Left forelimb (tissue), 1 donor: ENCODE measurements at regions not wholly inside any gene's neighbourhood (a gene's known extent, or its start where the extent isn't known, plus 50 kb on each side); places are given as distances from the start of the nearest gene placed in this dataset.
"Not testable (repeated sequence)": the region's sequence is repeated elsewhere in the genome, so short reads cannot be mapped to it uniquely, and the experiment has no call there.

Experiments
- DNase-seq: peaks from one replicate; pipeline ENCODE4 v3.0.0-alpha.2; 2018; ENCODE audit warnings: low spot score

- no peak for DNase-seq
Observed at GRCh38 chr17:65305778-65306177, 168.6 kb downstream of the RGS9 start.

GRCh38 chr17:65305116-65305515 is 167.9 kb downstream of the RGS9 start:
- no peak for DNase-seq

- not testable (repeated sequence) for DNase-seq
Observed at GRCh38 chr17:65301882-65302281, 164.7 kb downstream of the RGS9 start.

DNA sequence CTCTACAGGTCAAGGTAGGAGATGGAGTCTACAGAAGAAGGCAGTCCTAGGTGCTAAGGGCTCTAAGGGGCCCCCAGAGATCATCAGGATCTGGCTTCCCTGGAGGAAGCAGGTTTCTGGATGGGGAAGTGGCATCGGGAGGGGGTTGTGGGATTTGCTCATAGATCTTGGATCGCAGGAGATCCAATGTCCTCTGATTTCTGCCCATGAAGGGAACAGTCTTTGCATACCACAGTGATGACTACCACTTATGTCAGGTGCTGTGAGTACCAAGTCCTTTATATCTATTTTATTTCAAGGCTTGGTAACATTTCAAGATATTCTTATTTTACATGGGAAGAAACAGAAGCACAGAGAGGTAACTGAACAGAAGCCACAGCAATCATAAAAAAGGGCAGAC is 164.0 kb downstream of the RGS9 start:
- DNase-seq, result no peak

- no peak for DNase-seq
Observed at GRCh38 chr17:65297916-65298315, 160.7 kb downstream of the RGS9 start.

- no peak for DNase-seq
Observed at GRCh38 chr17:65297384-65297783, 160.2 kb downstream of the RGS9 start.

- peak; percentile 74 for DNase-seq
Observed at GRCh38 chr17:65294181-65294719, 157.1 kb downstream of the RGS9 start.

- DNase-seq, result no peak
Observed at GRCh38 chr17:65293584-65294180, 156.5 kb downstream of the RGS9 start.

GRCh38 chr17:65292430-65292829 is 155.3 kb downstream of the RGS9 start:
- no peak for DNase-seq

DNA sequence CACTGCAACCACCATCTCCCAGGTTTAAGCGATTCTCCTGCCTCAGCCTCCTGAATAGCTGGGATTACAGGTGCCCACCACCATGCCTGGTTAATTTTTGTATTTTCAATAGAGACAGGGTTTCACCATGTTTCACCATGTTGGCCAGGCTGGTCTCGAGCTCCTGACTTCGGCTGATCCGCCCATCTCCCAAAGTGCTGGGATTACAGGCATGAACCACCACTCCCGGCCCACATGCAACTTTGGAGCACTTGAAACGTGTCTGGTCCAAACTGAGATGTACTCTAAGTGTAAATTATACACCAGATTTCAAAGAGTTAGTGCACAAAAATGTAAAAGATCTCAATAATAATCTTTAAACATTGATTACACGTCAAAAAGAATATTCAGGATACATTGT is 154.1 kb downstream of the RGS9 start:
- not testable (repeated sequence) for DNase-seq

- DNase-seq, result no peak
Observed at GRCh38 chr17:65290616-65291015, 153.4 kb downstream of the RGS9 start.

- no peak for DNase-seq
Observed at GRCh38 chr17:65290056-65290455, 152.9 kb downstream of the RGS9 start.

- DNase-seq, result no peak
Observed at GRCh38 chr17:65287040-65287439, 149.9 kb downstream of the RGS9 start.

DNA sequence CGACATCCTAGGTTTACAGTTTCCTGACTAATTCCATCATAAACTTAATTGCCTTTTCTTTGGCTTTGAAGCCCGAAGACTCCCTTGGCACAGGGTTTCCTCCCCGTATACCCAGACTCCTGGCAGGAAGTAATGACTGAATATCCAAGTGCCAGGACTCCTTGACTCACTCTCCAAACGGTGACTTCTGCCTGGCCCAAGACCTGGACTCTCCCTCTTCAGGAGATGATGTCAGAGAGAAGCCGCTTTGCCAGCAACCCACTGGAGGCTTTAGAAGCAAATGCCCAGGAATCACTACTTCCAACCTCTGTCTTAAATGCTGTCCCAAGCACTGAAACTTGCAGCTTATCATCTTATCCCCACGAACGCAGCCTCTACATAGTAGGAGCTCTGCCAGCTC is 146.5 kb downstream of the RGS9 start:
- DNase-seq, result no peak

DNA sequence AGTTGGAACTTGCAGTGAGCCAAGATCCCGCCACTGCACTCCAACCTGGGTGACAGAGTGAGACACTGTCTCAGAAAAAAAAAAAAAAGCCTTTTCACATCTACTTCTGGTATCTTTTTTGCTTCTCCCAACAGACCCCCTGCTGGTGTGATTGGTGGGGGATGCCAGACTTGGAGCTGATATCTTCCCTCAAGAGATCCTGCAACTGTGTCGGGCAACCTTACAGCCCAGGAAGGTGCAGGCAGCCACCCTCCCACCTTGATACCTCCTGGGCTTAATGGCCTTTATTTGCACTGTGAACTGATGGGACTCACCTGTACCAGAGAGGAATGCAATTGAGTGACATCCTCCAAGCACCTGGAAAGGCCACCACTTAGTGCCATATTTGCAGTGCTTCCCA is 142.3 kb downstream of the RGS9 start:
- peak; percentile 40 for DNase-seq

DNA sequence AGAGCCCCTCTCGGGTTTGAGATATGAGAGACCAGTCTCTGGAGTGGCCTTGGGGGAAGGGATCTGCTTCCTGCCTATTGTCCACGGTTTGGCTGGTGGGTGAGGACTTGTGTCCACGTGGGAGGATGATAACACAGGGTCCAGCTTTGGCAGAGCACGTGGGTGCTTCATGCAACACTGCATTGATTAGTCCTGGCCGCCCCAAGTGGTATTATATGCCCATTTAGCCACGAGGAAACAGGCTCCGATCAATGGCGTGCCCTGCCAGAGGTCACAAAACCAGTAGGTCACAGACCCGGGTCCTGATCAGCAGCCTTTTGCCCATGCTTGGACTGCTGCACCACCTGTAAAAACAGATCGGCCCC is 141.6 kb downstream of the RGS9 start:
- peak; percentile 17 for DNase-seq

DNA sequence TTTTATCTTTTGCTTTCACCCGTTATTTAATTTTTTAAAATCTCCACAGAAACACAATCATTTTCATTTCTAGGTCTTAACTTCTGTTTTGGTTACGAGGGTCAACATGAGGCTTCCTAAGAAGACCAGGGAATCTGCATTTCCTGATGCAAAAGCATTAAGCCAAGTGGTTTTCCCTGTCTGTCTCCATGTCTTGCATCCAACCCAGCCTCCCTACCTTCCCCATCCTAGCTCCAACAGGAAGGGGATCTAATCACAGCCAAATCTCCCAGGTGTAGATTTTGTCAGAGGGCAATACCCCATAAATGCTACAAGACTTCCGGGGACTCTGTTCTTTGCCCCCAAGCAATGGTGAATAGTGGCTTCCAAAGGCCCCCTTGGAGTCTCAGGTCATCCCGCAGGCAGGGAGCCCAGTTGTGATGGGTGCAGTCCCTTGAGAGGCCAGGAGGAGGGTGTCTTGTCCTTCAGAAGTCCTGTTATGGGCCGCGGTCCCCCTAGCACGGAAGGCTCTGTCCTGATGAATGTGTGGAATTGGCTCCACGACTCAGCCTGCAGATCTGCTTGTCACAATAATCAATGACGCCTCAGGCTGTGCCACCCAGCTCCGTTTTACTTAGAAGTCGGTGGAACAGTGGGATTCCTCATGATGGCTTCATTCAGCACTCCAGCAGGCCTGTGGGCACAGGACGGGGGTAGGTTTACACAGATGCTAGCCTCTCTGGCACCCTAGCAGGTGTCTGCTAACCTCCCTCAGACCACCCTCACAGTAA is 141.1 kb downstream of the RGS9 start:
- DNase-seq, result no peak

DNA sequence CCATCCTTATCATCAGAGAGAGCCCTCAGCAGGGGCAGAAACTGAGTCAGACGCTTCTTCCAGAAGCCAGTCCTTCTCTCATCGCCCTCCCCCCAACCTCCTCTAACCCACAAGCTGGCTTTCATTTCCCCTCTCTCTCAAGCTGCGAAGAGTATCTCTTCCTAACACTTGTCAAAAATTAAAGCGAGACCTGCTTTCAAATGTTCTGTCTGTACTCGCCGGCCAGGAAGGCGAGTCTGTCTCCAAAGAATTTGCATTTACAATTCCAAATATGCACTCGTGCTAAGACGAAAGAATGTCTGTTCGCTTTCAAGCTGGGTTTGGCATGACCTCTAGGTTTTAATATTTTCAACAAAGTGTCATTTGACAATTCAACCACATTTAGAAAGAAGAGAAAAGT is 140.4 kb downstream of the RGS9 start:
- no peak for DNase-seq
